C1 segment of cervical spinal cord (tissue), 14 donors: ENCODE measurements at regions not wholly inside any gene's neighbourhood (a gene's known extent, or its start where the extent isn't known, plus 50 kb on each side); places are given as distances from the start of the nearest gene placed in this dataset.

Experiments used
- DNase-seq, 14 donors: peaks; one replicate each; lab custom pipeline; 2025; lab: John Stamatoyannopoulos, UW

GRCh38 chr22:47331750-47332149, 569.3 kb downstream of the TBC1D22A start:
- no peak for DNase-seq

DNA sequence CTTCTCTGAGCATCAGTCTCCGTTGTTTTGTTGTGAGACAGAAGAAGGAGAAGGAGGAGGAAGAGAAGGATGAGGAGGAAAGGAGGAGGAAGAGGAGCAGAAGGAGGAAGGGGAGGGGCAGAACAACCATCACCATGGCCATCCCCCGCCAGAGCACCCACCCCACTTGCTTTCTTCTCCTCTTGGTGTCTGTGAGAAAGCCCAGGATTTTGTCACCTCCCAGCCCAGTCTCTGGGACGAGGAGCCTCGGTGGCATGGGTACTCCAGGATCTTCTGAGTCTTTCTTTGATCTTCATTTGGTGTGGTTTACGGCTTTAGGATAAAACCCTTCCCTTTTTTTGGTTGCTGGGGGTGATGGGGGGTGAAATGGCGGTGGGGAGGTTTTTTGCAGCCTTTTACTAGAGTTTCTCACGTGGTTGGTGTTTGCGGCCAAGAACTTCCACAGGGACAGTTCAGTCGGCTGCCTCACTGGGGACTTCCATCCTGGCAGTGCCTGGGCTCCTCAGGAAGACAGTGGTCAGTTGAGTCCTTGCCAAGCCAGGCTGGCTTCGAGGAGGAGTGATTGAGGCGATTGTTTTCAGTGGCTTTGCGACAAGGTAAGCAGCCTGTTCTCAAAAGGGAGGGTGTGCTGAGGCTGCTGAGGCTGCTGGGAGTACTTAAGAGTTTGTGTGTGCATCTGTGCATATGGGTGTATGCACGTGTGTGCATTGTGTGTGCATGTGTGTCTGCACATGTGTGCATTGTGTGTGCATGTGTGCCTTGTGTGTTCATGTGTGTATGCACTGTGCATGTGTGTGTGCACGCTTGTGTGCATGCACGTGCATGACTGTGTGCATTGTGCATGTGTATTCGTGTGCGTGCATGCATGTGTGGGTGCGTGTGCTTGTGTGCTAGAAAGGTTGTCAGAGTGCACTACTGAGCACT, 567.5 kb downstream of the TBC1D22A start:
- no peak for DNase-seq

- DNase-seq: no peak
Observed at GRCh38 chr22:47328550-47329243, 566.2 kb downstream of the TBC1D22A start.

DNA sequence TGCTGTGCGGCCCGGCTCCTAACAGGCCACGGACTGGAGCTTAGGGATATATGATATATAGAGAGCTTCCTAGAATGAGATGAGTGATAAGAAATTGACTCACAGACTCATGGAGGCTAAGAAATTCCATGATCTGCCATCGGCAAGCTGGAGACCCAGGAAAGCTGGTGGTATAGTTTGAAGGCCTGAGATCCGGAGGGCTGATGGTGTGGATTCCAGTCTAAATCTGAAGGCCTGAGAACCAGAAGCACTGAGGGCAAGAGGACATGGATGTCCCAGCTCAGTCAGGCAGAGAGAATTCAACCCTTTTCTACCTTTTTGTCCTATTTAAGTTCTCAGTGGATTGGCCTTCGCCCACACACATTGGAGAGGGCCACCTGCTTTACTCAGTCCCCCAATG, 564.8 kb downstream of the TBC1D22A start:
- DNase-seq: no peak

DNA sequence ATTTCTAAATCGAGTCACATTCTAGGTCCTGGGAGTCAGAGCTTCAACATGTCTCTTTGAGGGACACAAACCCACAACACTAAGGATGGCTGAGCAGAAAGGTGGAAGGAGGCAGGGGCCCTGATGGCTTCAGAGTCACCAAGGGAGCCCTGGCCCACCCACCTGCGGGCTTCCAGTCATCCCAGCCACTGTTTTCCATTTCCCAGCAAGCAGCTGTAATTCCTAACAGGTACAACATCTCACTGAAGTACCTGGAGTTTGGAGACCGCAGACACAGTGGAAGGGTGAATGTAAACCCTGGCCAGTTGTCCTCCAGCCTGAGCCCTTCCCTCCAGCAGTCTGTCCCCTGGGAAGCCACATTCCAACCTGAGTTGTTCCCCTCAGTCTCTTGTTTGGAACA, 562.8 kb downstream of the TBC1D22A start:
- no peak for DNase-seq

DNA sequence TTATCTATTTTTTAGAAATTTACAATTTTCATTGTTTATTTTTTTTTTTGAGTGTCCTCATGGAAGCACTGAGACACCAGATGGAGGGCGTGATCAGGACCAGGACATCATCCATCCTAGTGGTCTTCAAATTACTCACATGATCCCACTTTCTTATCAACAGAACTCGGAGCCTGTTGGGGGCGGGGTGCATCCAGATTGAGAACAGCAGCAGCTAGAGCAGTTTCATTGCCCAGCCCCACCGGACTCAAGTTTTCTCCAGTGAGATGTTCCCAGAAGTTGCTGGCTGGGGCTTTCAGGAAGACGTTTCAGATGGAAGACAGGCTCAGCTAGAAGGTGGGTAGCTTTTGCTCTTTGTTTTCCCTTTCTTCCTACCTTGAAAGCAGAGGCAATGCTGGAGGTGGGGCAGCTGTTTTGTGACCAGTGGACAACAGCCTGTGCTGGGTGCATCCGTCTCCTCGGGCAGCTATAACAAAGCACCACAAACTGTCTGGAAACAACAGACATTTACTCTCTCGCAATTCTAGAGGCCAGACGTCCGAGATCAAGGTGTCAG, 562.1 kb downstream of the TBC1D22A start:
- no peak for DNase-seq

DNA sequence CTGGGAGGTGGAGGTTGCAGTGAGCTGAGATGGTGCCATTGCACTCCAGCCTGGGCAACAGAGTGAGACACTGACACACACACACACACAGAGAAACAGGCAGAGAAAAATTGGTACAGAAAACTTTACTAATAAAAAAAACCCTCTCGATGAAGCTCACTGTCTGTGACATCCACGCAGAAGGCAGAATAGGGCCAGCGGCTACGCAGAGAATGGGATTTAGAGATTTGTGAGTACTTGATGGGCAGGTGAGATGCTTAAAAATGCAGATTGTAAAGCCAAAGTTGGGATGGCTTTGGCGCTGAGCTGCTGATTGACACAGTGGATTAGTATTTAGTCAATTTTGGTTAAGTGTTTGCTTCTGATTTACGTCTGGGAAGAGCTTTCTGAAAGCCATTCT, 561.1 kb downstream of the TBC1D22A start:
- no peak for DNase-seq

DNA sequence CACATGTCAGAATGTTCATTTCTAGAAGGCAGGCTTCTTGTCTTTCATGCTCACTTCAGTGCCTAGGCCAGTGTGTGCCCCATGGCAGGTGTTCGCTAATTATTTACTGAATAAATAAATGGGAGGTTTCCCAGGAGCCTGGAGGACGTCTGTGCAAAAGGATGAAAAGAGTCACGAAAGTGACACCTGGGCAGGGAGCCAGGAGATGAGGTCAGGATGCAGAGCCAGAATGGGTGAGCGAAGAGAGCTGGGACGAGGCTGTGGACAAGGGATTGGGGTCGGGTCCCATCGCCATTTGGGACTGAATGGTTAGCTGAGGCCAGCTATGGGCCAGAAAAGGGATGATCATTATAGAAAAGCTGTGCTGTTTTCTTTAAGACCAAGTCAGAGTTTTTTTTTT, 560.4 kb downstream of the TBC1D22A start:
- no peak for DNase-seq

GRCh38 chr22:47320560-47320959, 558.1 kb downstream of the TBC1D22A start:
- DNase-seq: no peak

- no peak for DNase-seq
Observed at GRCh38 chr22:47318041-47318737, 555.7 kb downstream of the TBC1D22A start.

GRCh38 chr22:47315862-47316419, 553.5 kb downstream of the TBC1D22A start:
- no peak for DNase-seq

- no peak for DNase-seq
Observed at GRCh38 chr22:47310601-47311000, 548.2 kb downstream of the TBC1D22A start.

GRCh38 chr22:47309946-47310345, 547.5 kb downstream of the TBC1D22A start:
- no peak for DNase-seq

GRCh38 chr22:47309476-47309875, 547.0 kb downstream of the TBC1D22A start:
- DNase-seq: no peak

- no peak for DNase-seq
Observed at GRCh38 chr22:47308886-47309285, 546.4 kb downstream of the TBC1D22A start.

DNA sequence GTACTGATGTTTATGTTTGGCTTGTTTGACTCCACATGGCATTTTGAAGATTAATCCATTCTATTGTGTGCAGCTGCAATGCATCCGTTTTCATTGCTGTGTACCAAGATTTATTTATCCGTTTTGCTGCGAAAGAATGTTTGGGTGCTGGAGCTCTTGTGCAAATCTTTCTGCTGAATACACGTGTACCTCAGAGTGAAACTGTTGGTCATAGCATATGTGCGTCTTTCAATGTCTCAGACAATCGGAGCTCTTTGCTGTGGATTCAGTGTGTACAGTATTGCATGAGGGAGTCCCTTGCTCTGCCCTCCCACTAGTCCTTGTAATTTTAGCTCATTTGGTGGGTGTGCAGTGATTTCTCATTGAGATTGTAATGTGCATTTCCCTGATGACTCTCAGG, 545.4 kb downstream of the TBC1D22A start:
- no peak for DNase-seq

DNA sequence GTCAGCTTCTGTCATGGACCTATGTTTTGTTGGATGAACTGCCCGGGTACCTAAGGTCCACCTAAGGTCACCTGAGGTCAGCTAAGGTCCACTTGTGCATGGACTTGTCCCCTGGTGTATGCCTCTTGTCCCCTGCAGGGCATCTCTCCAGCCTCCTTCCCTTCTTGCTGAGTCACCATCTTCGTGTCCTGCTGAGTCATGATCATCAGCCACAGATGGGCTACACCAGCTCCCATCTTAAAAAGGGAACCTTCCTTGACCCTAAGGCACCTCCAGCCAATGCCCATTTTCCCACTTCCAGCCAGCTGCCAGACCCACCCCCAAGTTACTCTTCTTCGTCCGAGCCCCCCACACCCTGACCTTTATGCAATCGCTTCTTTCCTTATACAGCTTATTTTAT, 544.9 kb downstream of the TBC1D22A start:
- DNase-seq: no peak

- no peak for DNase-seq
Observed at GRCh38 chr22:47304854-47305253, 542.4 kb downstream of the TBC1D22A start.

- no peak for DNase-seq
Observed at GRCh38 chr22:47304191-47304831, 541.9 kb downstream of the TBC1D22A start.

DNA sequence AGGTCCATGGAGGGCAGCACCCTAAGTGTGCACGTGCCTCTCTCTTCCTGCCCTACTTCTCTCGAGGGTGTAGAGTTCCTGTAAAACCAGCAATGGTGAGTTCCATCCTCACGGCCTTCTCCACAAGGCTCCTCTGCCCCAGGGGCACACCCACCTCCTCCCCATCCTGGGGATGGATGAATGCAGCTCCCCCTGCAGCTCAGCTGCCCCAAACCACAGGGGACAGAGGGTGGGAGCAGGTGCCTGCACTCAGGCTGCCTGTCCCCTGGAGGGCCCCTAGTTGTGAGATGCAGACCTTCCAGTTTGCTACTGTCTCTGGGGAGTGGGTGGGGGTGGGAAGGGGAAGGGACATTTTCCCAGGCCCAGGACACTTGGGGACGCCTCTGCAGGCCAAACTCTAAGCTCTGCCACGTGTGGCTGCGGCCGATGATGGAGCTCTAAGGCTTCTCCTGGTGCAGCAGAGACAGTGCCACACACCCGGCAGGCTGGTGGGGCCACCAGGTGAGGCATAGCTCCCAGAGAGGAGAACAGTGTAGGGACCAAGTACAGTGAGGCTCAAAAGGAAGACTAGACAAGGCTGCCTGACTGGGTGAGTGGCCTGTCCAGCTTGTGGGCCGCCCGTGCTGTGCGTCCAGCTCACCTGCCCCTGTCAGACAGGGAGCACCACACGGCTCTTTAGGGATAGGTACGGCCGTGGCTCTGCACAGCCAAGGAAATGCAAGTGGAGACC, 540.9 kb downstream of the TBC1D22A start:
- DNase-seq: no peak
